ENCODE measurements at regions not wholly inside any gene's neighbourhood (a gene's known extent, or its start where the extent isn't known, plus 50 kb on each side); places are given as distances from the start of the nearest gene placed in this dataset.
A peak's percentile ranks its signal among the peaks of the same experiment; 100 is the strongest.
"Not testable (repeated sequence)": the region's sequence is repeated elsewhere in the genome, so short reads cannot be mapped to it uniquely, and the experiment has no call there.

DNA sequence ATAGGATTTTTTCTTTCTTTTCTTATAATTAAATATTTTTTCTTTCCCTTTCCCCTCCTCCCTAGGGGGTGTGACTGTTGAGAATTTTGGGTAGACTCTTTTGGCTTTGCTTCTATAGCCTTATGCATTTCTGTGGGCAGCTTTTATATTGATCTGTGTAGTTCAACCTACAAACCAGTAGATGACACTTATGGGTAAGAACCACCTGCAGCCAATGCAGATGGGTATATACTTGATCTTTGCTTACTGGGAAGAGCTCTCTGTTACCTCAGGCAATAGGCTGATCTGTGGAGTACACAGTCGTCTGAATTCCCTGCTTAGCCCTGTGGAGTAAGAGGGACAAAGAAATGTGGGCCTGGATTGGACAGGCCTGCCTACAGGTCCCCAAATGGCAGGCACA, 102.7 kb upstream of the STARD4 start:
- no peak overlapping the region for H3K4me3 ChIP-seq (replicated peaks; ENCODE audit: low read depth, low read length)
- TF ChIP-seq CTCF (IDR thresholded peaks at IDR 0.05; ENCODE audit: low read length, missing control alignments) = no peak
- DNase-seq (ENCODE audit: low read depth) = no peak

DNA sequence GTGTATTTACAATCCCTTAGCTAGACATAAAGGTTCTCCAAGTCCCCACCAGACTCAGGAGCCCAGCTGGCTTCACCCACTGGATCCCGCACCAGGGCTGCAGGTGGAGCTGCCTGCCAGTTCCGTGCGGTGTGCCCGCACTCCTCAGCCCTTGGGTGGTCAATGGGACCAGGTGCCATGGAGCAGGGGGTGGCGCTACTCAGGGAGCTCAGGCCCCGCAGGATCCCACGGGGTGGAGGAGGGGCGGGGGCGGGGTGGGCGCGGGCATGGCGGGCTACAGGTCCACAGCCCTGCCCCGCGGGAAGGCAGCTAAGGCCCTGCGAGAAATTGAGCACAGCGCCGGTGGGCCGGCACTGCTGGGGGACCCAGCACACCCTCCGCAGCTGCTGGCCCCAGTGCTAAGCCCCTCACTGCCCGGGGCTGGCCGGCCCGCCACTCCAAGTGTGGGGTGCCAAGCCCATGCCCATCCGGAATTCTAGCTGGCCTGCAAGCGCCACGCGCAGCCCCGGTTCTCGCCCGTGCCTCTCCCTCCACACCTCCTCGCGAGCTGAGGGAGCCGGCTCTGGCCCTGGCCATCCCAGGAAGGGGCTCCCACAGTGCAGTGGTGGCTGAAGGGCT, 99.8 kb upstream of the STARD4 start:
- not testable (repeated sequence) for DNase-seq (ENCODE audit: low read depth); H3K4me3 ChIP-seq (replicated peaks; ENCODE audit: low read depth, low read length)

GRCh38 chr5:111606194-111606593, 93.9 kb upstream of the STARD4 start:
- DNase-seq (ENCODE audit: low read depth) = no peak
- no peak for TF ChIP-seq CTCF (IDR thresholded peaks at IDR 0.05; ENCODE audit: low read length, missing control alignments)

DNA sequence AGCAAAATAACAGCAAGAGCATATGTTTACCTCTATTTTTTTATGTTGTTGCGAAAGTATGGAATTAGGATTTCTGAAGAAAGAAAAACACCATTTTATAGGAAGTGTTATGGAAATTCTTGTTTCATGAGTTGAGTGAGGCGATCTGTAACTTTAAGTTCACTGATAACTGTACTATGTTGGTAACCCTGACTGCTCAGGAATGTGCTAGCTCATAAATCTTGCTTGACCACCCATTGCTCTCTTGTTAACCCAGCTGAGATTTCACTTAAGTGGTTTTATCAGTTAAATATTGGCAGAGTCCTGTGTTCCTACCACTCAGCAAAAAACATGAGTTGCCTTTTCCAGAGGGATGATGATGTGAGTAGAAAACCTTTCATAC, 91.1 kb upstream of the STARD4 start:
- no peak overlapping the region for H3K4me3 ChIP-seq (replicated peaks; ENCODE audit: low read depth, low read length)
- no peak for TF ChIP-seq CTCF (IDR thresholded peaks at IDR 0.05; ENCODE audit: low read length, missing control alignments)
- peak; percentile 53 for DNase-seq (ENCODE audit: low read depth)

More at GRCh38 chr5:111606194-111606593, 93.9 kb upstream of the STARD4 start:
- no peak overlapping the region for H3K4me3 ChIP-seq (replicated peaks; ENCODE audit: low read depth, low read length)

GRCh38 chr5:111602817-111603445, 90.6 kb upstream of the STARD4 start:
- no peak for TF ChIP-seq CTCF (IDR thresholded peaks at IDR 0.05; ENCODE audit: low read length, missing control alignments)
- H3K4me3 ChIP-seq (replicated peaks; ENCODE audit: low read depth, low read length) = no peak overlapping the region
- DNase-seq (ENCODE audit: low read depth) = no peak

DNA sequence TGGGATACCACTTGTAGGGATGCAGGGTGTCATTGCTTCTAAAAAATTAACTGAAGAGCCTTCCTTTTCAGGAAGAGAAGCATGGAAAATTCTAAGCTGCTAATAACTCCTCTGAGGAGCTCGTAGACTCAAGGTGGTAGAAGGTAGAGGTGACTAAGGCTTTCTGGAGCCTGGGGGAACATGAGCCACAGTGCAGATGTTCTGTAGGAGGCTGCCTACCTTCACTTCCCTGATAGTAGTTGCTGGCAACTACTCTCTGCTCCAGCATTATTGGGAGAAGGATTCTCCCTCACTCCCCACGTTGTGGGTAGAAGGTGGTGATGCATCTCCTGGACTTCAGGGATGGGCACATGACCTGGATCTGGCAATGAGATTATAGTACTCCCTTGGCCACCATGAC, 86.7 kb upstream of the STARD4 start:
- H3K4me3 ChIP-seq (replicated peaks; ENCODE audit: low read depth, low read length) = no peak overlapping the region
- TF ChIP-seq CTCF (IDR thresholded peaks at IDR 0.05; ENCODE audit: low read length, missing control alignments) = no peak
- no peak for DNase-seq (ENCODE audit: low read depth)

- TF ChIP-seq CTCF (IDR thresholded peaks at IDR 0.05; ENCODE audit: low read length, missing control alignments) = no peak
- no peak for DNase-seq (ENCODE audit: low read depth)
- H3K4me3 ChIP-seq (replicated peaks; ENCODE audit: low read depth, low read length) = no peak overlapping the region
Measured at GRCh38 chr5:111597491-111597890, 85.2 kb upstream of the STARD4 start.
